OCI-M2 (cell line): ENCODE measurements at regions not wholly inside any gene's neighbourhood (a gene's known extent, or its start where the extent isn't known, plus 50 kb on each side); places are given as distances from the start of the nearest gene placed in this dataset.

Experiments
- DNase-seq: peaks from one replicate; lab custom pipeline; 2025; ENCODE audit not compliant: unreplicated experiment; lab: John Stamatoyannopoulos, UW

GRCh38 chr9:129476821-129477611, 143.9 kb downstream of the C9orf50 start:
- no peak for DNase-seq

- no peak for DNase-seq
These were observed 146.0 kb downstream of the C9orf50 start for GRCh38 chr9:129474740-129475404.

- DNase-seq, result no peak
These were observed 147.2 kb downstream of the C9orf50 start for GRCh38 chr9:129473523-129474244.

- DNase-seq, result no peak
These were observed 148.2 kb downstream of the C9orf50 start for GRCh38 chr9:129472651-129473102.

- DNase-seq, result no peak
These were observed 149.5 kb downstream of the C9orf50 start for GRCh38 chr9:129471201-129472019.

- DNase-seq, result no peak
These were observed 150.9 kb downstream of the C9orf50 start for GRCh38 chr9:129469988-129470316.

- no peak for DNase-seq
These were observed 151.5 kb downstream of the C9orf50 start for GRCh38 chr9:129469188-129469987.

- DNase-seq, result no peak
These were observed 152.9 kb downstream of the C9orf50 start for GRCh38 chr9:129467739-129468666.

- no peak for DNase-seq
These were observed 153.8 kb downstream of the C9orf50 start for GRCh38 chr9:129467004-129467588.

- no peak for DNase-seq
These were observed 154.9 kb downstream of the C9orf50 start for GRCh38 chr9:129465834-129466535.

- DNase-seq, result no peak
These were observed 155.7 kb downstream of the C9orf50 start for GRCh38 chr9:129464972-129465833.

GRCh38 chr9:129463994-129464393, 156.9 kb downstream of the C9orf50 start:
- DNase-seq, result no peak

- no peak for DNase-seq
These were observed 157.4 kb downstream of the C9orf50 start for GRCh38 chr9:129463477-129463876.

- no peak for DNase-seq
These were observed 158.5 kb downstream of the C9orf50 start for GRCh38 chr9:129462360-129462759.

- DNase-seq, result no peak
These were observed 160.3 kb downstream of the C9orf50 start for GRCh38 chr9:129460323-129461261.
